Esophagus squamous epithelium (tissue), 4 donors: ENCODE measurements at regions not wholly inside any gene's neighbourhood (a gene's known extent, or its start where the extent isn't known, plus 50 kb on each side); places are given as distances from the start of the nearest gene placed in this dataset.

Experiments
- CTCF ChIP-seq, 6 experiments: fragments of 450-650 bp in 4 of 6; fragments of 200-600 bp in 2 of 6; sonication (generic) in 2 of 6; IDR thresholded peaks; one replicate each; pipeline ENCODE4 v1.5.1; 2016 to 2019; ENCODE audit warnings: antibody characterized with exemption in 6 of 6, mild to moderate bottlenecking in 4 of 6, moderate library complexity in 4 of 6
- POLR2A ChIP-seq, 4 donors: fragments of 450-650 bp; IDR thresholded peaks; one replicate each; pipeline ENCODE4 v1.6.1; 2017; ENCODE audit warnings: antibody characterized with exemption in 4 of 4, mild to moderate bottlenecking in 4 of 4, moderate library complexity in 3 of 4

- no peak for TF ChIP-seq CTCF (IDR thresholded peaks at IDR 0.05)
- TF ChIP-seq POLR2A (IDR thresholded peaks at IDR 0.05): no peak
Observed at GRCh38 chr3:180855956-180856355, 56.5 kb upstream of the FXR1 start.
